C1 segment of cervical spinal cord (tissue), 14 donors: ENCODE measurements at regions not wholly inside any gene's neighbourhood (a gene's known extent, or its start where the extent isn't known, plus 50 kb on each side); places are given as distances from the start of the nearest gene placed in this dataset.

Experiments used
- DNase-seq, 14 donors: peaks; one replicate each; lab custom pipeline; 2025; lab: John Stamatoyannopoulos, UW

- DNase-seq: no peak
Measured at GRCh38 chr2:217340176-217340575, 480.3 kb upstream of the TNP1 start.

GRCh38 chr2:217339753-217340152 lies 479.9 kb upstream of the TNP1 start:
- DNase-seq: no peak

- no peak for DNase-seq
Measured at GRCh38 chr2:217338306-217338916, 478.5 kb upstream of the TNP1 start.

GRCh38 chr2:217337771-217338170 lies 477.9 kb upstream of the TNP1 start:
- no peak for DNase-seq

GRCh38 chr2:217336694-217337093 lies 476.8 kb upstream of the TNP1 start:
- no peak for DNase-seq

- no peak for DNase-seq
Measured at GRCh38 chr2:217335341-217335966, 475.6 kb upstream of the TNP1 start.

- no peak for DNase-seq
Measured at GRCh38 chr2:217334561-217334960, 474.7 kb upstream of the TNP1 start.

- DNase-seq: no peak
Measured at GRCh38 chr2:217332866-217333265, 473.0 kb upstream of the TNP1 start.

- no peak for DNase-seq
Measured at GRCh38 chr2:217332417-217332791, 472.5 kb upstream of the TNP1 start.

- DNase-seq: no peak
Measured at GRCh38 chr2:217331523-217332416, 471.9 kb upstream of the TNP1 start.

- DNase-seq: no peak
Measured at GRCh38 chr2:217330647-217331046, 470.8 kb upstream of the TNP1 start.

GRCh38 chr2:217329023-217329431 lies 469.2 kb upstream of the TNP1 start:
- DNase-seq: no peak

GRCh38 chr2:217328622-217328978 lies 468.7 kb upstream of the TNP1 start:
- no peak for DNase-seq

GRCh38 chr2:217327953-217328621 lies 468.2 kb upstream of the TNP1 start:
- DNase-seq: no peak

- DNase-seq: no peak
Measured at GRCh38 chr2:217326238-217327022, 466.6 kb upstream of the TNP1 start.

GRCh38 chr2:217325816-217326215 lies 466.0 kb upstream of the TNP1 start:
- DNase-seq: no peak

- no peak for DNase-seq
Measured at GRCh38 chr2:217325251-217325650, 465.4 kb upstream of the TNP1 start.

GRCh38 chr2:217316743-217317142 lies 456.9 kb upstream of the TNP1 start:
- DNase-seq: no peak

GRCh38 chr2:217314021-217314460 lies 454.2 kb upstream of the TNP1 start:
- no peak for DNase-seq

- DNase-seq: no peak
Measured at GRCh38 chr2:217313386-217313785, 453.5 kb upstream of the TNP1 start.

- no peak for DNase-seq
Measured at GRCh38 chr2:217309056-217309455, 449.2 kb upstream of the TNP1 start.
